Panc1 (cell line): ENCODE measurements at regions not wholly inside any gene's neighbourhood (a gene's known extent, or its start where the extent isn't known, plus 50 kb on each side); places are given as distances from the start of the nearest gene placed in this dataset.

ENCODE experiments used
- ATAC-seq: fragments of 200-7000 bp; cut with Tn5 transposase; 2 replicates; pipeline ENCODE4 v1.9.1; 2020; ENCODE audit warnings: mild to moderate bottlenecking, moderate library complexity
- BruUV-seq: library from RNA; stranded (reverse); fragments of 400-500 nt; replicated peaks from 2 replicates; lab custom pipeline; 2021; lab: Mats Ljungman, UMichigan
- CTCF ChIA-PET: fragments of 300-600 bp; sonication (Branson Sonifier 250); formaldehyde crosslinking; loops from one replicate; lab custom pipeline; 2022; ENCODE audit warnings: antibody characterized with exemption; lab: Charles Lee
- POLR2A ChIA-PET: fragments of 300-600 bp; sonication (Branson Sonifier 250); formaldehyde crosslinking; loops from one replicate; lab custom pipeline; 2022; ENCODE audit warnings: antibody characterized with exemption; lab: Charles Lee
- DNase-seq: peaks from one replicate; pipeline ENCODE4 v3.0.0-alpha.2; 2010; ENCODE audit warnings: low read depth, low spot score
- H3K27ac ChIP-seq: 2 replicates; pipeline ENCODE4 v1.5.1; 2011; ENCODE audit warnings: mild to moderate bottlenecking, low read length, inconsistent platforms
- H3K27me3 ChIP-seq: fragments of 200-500 bp; sonication (Bioruptor generic); 2 replicates; pipeline ENCODE4 v1.6.0; 2014; ENCODE audit warnings: low read length, inconsistent platforms; ENCODE audit not compliant: control insufficient read depth, insufficient read depth
- H3K36me3 ChIP-seq: fragments of 200-500 bp; sonication (Bioruptor generic); 2 replicates; pipeline ENCODE4 v1.5.1; 2014; ENCODE audit warnings: inconsistent platforms, mild to moderate bottlenecking, low read length, moderate library complexity; ENCODE audit not compliant: control insufficient read depth, insufficient read depth
- H3K4me1 ChIP-seq: 2 replicates; pipeline ENCODE4 v1.5.1; 2011; ENCODE audit warnings: inconsistent platforms, mild to moderate bottlenecking, low read length, moderate library complexity; ENCODE audit not compliant: control insufficient read depth, insufficient read depth
- H3K4me3 ChIP-seq, 2 experiments: 2 replicates each; pipeline ENCODE4 v1.5.1; 2011 to 2012; ENCODE audit warnings: low read depth in 2 of 2, low read length in 2 of 2, mild to moderate bottlenecking in 2 of 2, inconsistent platforms in 1 of 2, moderate library complexity in 1 of 2
- H3K9me3 ChIP-seq: fragments of 200-500 bp; sonication (Bioruptor generic); 2 replicates; pipeline ENCODE4 v1.5.1; 2014; ENCODE audit warnings: low read depth, mild to moderate bottlenecking, inconsistent platforms, low read length, moderate library complexity; ENCODE audit not compliant: control insufficient read depth, insufficient read depth
- POLR2AphosphoS5 ChIP-seq: IDR thresholded peaks from 2 replicates; pipeline ENCODE4 v1.6.1; 2012; ENCODE audit warnings: mild to moderate bottlenecking, low read depth, low read length, moderate library complexity
- SIN3A ChIP-seq: IDR thresholded peaks from 2 replicates; pipeline ENCODE4 v1.6.1; 2012; ENCODE audit warnings: low read depth, mild to moderate bottlenecking, low read length, moderate library complexity, borderline replicate concordance; ENCODE audit not compliant: insufficient read depth
- TCF7L2 ChIP-seq: IDR thresholded peaks from 2 replicates; pipeline ENCODE4 v1.6.1; 2011; ENCODE audit warnings: mild to moderate bottlenecking, low read depth, low read length, inconsistent platforms
- in situ Hi-C: cut with HindIII; loops from 2 replicates; pipeline ENCODE4 v1.10.0; 2016; ENCODE audit warnings: low sequenced_read_pairs, low pct_unique_long_range_greater_than_20kb
- intact Hi-C: fragments of 100-400 bp; cut with micrococcal nuclease; formaldehyde crosslinking; loops from one replicate; pipeline ENCODE4 v1.10.0; 2022; ENCODE audit not compliant: unreplicated experiment
- TF ChIP-seq, protein P1 (sequence below): fragments of 450-650 bp; IDR thresholded peaks from 2 replicates; pipeline ENCODE4 v1.5.1; 2017; ENCODE audit warnings: mild to moderate bottlenecking
- TF ChIP-seq, protein P2 (sequence below), 2 experiments: IDR thresholded peaks; 2 replicates each; pipeline ENCODE4 v1.6.1; 2011 to 2012; ENCODE audit warnings: low read depth in 2 of 2, control low read depth in 1 of 2, low read length in 1 of 2, mild to moderate bottlenecking in 1 of 2, moderate library complexity in 1 of 2; ENCODE audit not compliant: insufficient read depth in 1 of 2

DNA sequence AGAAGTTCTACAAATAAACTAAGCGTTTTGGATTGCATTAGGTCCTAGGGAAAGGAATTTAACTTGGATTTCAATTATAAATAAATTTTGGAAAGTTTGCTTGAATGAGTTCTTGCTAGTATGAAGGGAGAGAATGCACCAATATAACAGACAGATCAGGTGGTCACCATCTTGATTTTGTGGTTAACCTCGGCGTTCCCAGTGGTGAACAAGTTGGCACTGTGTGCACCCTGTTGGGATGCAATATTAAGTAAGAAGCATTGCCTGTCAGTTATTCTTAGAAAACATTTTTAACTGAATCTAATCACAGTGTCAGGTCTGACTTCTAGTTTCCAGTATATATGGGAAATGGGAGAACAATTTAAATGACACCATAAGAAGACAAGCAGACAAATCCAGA is 673.4 kb downstream of the SLC4A3 start:
- H3K27ac ChIP-seq = no peak overlapping the region
- POLR2A ChIA-PET = no interaction called here
- no peak for DNase-seq
- intact Hi-C loops (no loop called here), in situ Hi-C loops (no loop called here)
- CTCF ChIA-PET = no interaction called here
- TF ChIP-seq POLR2AphosphoS5 = no peak
- TF ChIP-seq, protein P1, sequence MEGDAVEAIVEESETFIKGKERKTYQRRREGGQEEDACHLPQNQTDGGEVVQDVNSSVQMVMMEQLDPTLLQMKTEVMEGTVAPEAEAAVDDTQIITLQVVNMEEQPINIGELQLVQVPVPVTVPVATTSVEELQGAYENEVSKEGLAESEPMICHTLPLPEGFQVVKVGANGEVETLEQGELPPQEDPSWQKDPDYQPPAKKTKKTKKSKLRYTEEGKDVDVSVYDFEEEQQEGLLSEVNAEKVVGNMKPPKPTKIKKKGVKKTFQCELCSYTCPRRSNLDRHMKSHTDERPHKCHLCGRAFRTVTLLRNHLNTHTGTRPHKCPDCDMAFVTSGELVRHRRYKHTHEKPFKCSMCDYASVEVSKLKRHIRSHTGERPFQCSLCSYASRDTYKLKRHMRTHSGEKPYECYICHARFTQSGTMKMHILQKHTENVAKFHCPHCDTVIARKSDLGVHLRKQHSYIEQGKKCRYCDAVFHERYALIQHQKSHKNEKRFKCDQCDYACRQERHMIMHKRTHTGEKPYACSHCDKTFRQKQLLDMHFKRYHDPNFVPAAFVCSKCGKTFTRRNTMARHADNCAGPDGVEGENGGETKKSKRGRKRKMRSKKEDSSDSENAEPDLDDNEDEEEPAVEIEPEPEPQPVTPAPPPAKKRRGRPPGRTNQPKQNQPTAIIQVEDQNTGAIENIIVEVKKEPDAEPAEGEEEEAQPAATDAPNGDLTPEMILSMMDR = no peak
- no peak for TF ChIP-seq TCF7L2
- H3K36me3 ChIP-seq = no peaks in the 10 kb centered on the region
- no peak overlapping the region for H3K4me3 ChIP-seq
- no peak for ATAC-seq
- no TSS peak for BruUV-seq
- no peaks in the 10 kb centered on the region for H3K27me3 ChIP-seq
- no peaks in the 10 kb centered on the region for H3K4me1 ChIP-seq
- no peaks in the 10 kb centered on the region for H3K9me3 ChIP-seq

DNA sequence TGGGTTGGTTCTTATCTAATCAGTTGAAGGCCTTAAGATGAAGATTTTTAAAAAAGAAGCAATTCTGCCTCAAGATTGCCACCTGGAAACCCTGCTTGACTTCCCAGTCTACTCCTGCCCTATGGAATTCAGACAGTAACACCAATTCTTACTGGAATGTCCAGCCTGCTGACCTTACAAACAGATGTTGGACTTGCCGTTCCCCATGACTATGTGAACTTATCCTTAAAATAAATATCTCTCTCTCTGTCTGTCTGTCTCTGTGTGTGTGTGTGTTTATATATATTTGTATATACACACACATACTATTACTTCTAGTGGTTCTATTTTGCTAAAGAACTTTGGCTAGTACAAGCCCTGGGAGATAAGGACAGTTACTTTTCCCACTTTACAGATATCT is 675.3 kb downstream of the SLC4A3 start:
- CTCF ChIA-PET = no interaction called here
- DNase-seq = no peak
- Histone ChIP-seq H3K27me3 (no peaks in the 10 kb centered on the region), H3K4me1 (no peaks in the 10 kb centered on the region), H3K27ac (no peak overlapping the region), H3K4me3 (no peak overlapping the region), H3K36me3 (no peaks in the 10 kb centered on the region), H3K9me3 (no peaks in the 10 kb centered on the region)
- TF ChIP-seq, protein P1 = no peak
- TF ChIP-seq TCF7L2 = no peak
- no peak for TF ChIP-seq POLR2AphosphoS5
- TF ChIP-seq, protein P2, sequence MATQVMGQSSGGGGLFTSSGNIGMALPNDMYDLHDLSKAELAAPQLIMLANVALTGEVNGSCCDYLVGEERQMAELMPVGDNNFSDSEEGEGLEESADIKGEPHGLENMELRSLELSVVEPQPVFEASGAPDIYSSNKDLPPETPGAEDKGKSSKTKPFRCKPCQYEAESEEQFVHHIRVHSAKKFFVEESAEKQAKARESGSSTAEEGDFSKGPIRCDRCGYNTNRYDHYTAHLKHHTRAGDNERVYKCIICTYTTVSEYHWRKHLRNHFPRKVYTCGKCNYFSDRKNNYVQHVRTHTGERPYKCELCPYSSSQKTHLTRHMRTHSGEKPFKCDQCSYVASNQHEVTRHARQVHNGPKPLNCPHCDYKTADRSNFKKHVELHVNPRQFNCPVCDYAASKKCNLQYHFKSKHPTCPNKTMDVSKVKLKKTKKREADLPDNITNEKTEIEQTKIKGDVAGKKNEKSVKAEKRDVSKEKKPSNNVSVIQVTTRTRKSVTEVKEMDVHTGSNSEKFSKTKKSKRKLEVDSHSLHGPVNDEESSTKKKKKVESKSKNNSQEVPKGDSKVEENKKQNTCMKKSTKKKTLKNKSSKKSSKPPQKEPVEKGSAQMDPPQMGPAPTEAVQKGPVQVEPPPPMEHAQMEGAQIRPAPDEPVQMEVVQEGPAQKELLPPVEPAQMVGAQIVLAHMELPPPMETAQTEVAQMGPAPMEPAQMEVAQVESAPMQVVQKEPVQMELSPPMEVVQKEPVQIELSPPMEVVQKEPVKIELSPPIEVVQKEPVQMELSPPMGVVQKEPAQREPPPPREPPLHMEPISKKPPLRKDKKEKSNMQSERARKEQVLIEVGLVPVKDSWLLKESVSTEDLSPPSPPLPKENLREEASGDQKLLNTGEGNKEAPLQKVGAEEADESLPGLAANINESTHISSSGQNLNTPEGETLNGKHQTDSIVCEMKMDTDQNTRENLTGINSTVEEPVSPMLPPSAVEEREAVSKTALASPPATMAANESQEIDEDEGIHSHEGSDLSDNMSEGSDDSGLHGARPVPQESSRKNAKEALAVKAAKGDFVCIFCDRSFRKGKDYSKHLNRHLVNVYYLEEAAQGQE (IDR thresholded peaks at IDR 0.05; ENCODE audit: insufficient read depth in 1 of 2, low read depth in 2 of 2, low read length in 1 of 2) = no peak
- no peak for TF ChIP-seq SIN3A
- POLR2A ChIA-PET = no interaction called here
- in situ Hi-C loops = no loop called here
- no peak for ATAC-seq
- BruUV-seq = no TSS peak
- intact Hi-C loops = no loop called here
